Caco-2 (cell line): ENCODE measurements at regions not wholly inside any gene's neighbourhood (a gene's known extent, or its start where the extent isn't known, plus 50 kb on each side); places are given as distances from the start of the nearest gene placed in this dataset.

ENCODE experiments used
- BruUV-seq: library from RNA; stranded (reverse); fragments of 400-500 nt; replicated peaks from 2 replicates; lab custom pipeline; 2021; lab: Mats Ljungman, UMichigan
- CTCF ChIA-PET: fragments of 300-600 bp; sonication (Branson Sonifier 250); formaldehyde crosslinking; loops from one replicate; lab custom pipeline; 2022; ENCODE audit warnings: antibody characterized with exemption; lab: Charles Lee
- POLR2A ChIA-PET: fragments of 300-600 bp; sonication (Branson Sonifier 250); formaldehyde crosslinking; loops from one replicate; lab custom pipeline; 2022; ENCODE audit warnings: antibody characterized with exemption; lab: Charles Lee
- DNase-seq, 2 experiments: peaks; one replicate each; pipeline versions ENCODE4 v3.0.0 to v3.0.0-alpha.2; 2020 to 2022
- H3K27me3 ChIP-seq: replicated peaks from 2 replicates; pipeline ENCODE4 v1.6.0; 2011; ENCODE audit warnings: low read length; ENCODE audit not compliant: control insufficient read depth, insufficient read depth
- H3K36me3 ChIP-seq: 2 replicates; pipeline ENCODE4 v1.5.1; 2011; ENCODE audit warnings: low read length; ENCODE audit not compliant: control insufficient read depth, insufficient read depth
- H3K4me1 ChIP-seq: fragments of 250-450 bp; sonication (Bioruptor Pico); 2 replicates; pipeline ENCODE4 v1.5.1; 2020; ENCODE audit warnings: mild to moderate bottlenecking
- H3K4me3 ChIP-seq: 2 replicates; pipeline ENCODE4 v1.5.1; 2011; ENCODE audit warnings: low read depth, mild to moderate bottlenecking, control low read depth, low read length
- H3K9me3 ChIP-seq: fragments of 250-450 bp; sonication (Bioruptor Pico); 2 replicates; pipeline ENCODE4 v1.5.1; 2020; ENCODE audit warnings: mild to moderate bottlenecking, moderate library complexity
- H3K27ac Mint-ChIP-seq: one replicate; pipeline ENCODE4 v1.8.0; 2022; ENCODE audit warnings: mixed read lengths; ENCODE audit not compliant: unreplicated experiment
- H3K27me3 Mint-ChIP-seq: one replicate; pipeline ENCODE4 v1.8.0; 2022; ENCODE audit warnings: mixed read lengths; ENCODE audit not compliant: insufficient read depth, unreplicated experiment
- H3K36me3 Mint-ChIP-seq: one replicate; pipeline ENCODE4 v1.8.0; 2022; ENCODE audit warnings: mild to moderate bottlenecking, mixed read lengths; ENCODE audit not compliant: insufficient read depth, unreplicated experiment
- H3K4me1 Mint-ChIP-seq: one replicate; pipeline ENCODE4 v1.8.0; 2022; ENCODE audit warnings: low read depth, mixed read lengths; ENCODE audit not compliant: unreplicated experiment
- H3K4me3 Mint-ChIP-seq: one replicate; pipeline ENCODE4 v1.8.0; 2022; ENCODE audit warnings: mild to moderate bottlenecking, moderate library complexity, mixed read lengths; ENCODE audit not compliant: unreplicated experiment
- H3K9me3 Mint-ChIP-seq: one replicate; pipeline ENCODE4 v1.8.0; 2022; ENCODE audit warnings: mixed read lengths; ENCODE audit not compliant: unreplicated experiment
- intact Hi-C: fragments of 100-400 bp; cut with micrococcal nuclease; formaldehyde crosslinking; loops from one replicate; pipeline ENCODE4 v1.10.0; 2022; ENCODE audit not compliant: unreplicated experiment
- TF ChIP-seq, protein P1 (sequence below), 2 experiments: fragments of 200-600 bp in 1 of 2; IDR thresholded peaks; 1 replicate in 1 of 2; 2 replicates in 1 of 2; pipeline versions ENCODE4 v1.5.1 to v1.8.0; 2011 to 2022; ENCODE audit warnings: antibody characterized with exemption in 1 of 2, control low read depth in 1 of 2, inconsistent platforms in 1 of 2, low read depth in 1 of 2, low read length in 1 of 2, mild to moderate bottlenecking in 1 of 2, moderate library complexity in 1 of 2; ENCODE audit not compliant: insufficient read depth in 1 of 2, severe bottlenecking in 1 of 2, unreplicated experiment in 1 of 2

- no peaks in the 10 kb centered on the region for H3K36me3 ChIP-seq
- H3K4me3 Mint-ChIP-seq = no peak overlapping the region
- CTCF ChIA-PET = no interaction called here
- no peaks in the 10 kb centered on the region for H3K36me3 Mint-ChIP-seq
- DNase-seq = no peak
- H3K27me3 ChIP-seq = no peaks in the 10 kb centered on the region
- peaks cover 8% of the 10 kb centered on the region for H3K4me1 Mint-ChIP-seq
- H3K27me3 Mint-ChIP-seq = no peaks in the 10 kb centered on the region
- H3K4me3 ChIP-seq = no peak overlapping the region
- intact Hi-C loops = no loop called here
- no peaks in the 10 kb centered on the region for H3K9me3 Mint-ChIP-seq
- no TSS peak for BruUV-seq
- peaks cover 2% of the 10 kb centered on the region; the same call in 1 of the 2 replicates for H3K4me1 ChIP-seq
- 0 out of 2 replicates have a peak, but pooled peaks cover 3% of the 10 kb centered on the region for H3K9me3 ChIP-seq
- H3K27ac Mint-ChIP-seq = no peak overlapping the region
- POLR2A ChIA-PET = no interaction called here
- TF ChIP-seq, protein P1, sequence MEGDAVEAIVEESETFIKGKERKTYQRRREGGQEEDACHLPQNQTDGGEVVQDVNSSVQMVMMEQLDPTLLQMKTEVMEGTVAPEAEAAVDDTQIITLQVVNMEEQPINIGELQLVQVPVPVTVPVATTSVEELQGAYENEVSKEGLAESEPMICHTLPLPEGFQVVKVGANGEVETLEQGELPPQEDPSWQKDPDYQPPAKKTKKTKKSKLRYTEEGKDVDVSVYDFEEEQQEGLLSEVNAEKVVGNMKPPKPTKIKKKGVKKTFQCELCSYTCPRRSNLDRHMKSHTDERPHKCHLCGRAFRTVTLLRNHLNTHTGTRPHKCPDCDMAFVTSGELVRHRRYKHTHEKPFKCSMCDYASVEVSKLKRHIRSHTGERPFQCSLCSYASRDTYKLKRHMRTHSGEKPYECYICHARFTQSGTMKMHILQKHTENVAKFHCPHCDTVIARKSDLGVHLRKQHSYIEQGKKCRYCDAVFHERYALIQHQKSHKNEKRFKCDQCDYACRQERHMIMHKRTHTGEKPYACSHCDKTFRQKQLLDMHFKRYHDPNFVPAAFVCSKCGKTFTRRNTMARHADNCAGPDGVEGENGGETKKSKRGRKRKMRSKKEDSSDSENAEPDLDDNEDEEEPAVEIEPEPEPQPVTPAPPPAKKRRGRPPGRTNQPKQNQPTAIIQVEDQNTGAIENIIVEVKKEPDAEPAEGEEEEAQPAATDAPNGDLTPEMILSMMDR (IDR thresholded peaks at IDR 0.05; ENCODE audit: insufficient read depth in 1 of 2, low read depth in 1 of 2, low read length in 1 of 2, severe bottlenecking in 1 of 2, unreplicated experiment in 1 of 2) = no peak
Observed at GRCh38 chr20:23282546-23282945, 68.0 kb upstream of the NXT1 start.

GRCh38 chr20:23282111-23282510, 68.5 kb upstream of the NXT1 start:
- no peaks in the 10 kb centered on the region for H3K36me3 Mint-ChIP-seq
- ChIA-PET POLR2A (interaction anchor here (0.7 kb wide), 1 partner anchor 187 kb away, joined by 7 read pairs; no protein-coding TSS in a partner anchor), CTCF (no interaction called here)
- H3K27ac Mint-ChIP-seq = no peak overlapping the region
- H3K9me3 ChIP-seq = 0 out of 2 replicates have a peak, but pooled peaks cover 3% of the 10 kb centered on the region
- H3K4me3 ChIP-seq = no peak overlapping the region
- BruUV-seq = no TSS peak
- H3K27me3 ChIP-seq = no peaks in the 10 kb centered on the region
- no peaks in the 10 kb centered on the region for H3K4me1 ChIP-seq
- H3K27me3 Mint-ChIP-seq = no peaks in the 10 kb centered on the region
- H3K4me3 Mint-ChIP-seq = no peak overlapping the region
- H3K9me3 Mint-ChIP-seq = no peaks in the 10 kb centered on the region
- DNase-seq = no peak
- peaks cover 5% of the 10 kb centered on the region for H3K4me1 Mint-ChIP-seq
- intact Hi-C loops = no loop called here
- TF ChIP-seq, protein P1 (IDR thresholded peaks at IDR 0.05; ENCODE audit: insufficient read depth in 1 of 2, low read depth in 1 of 2, low read length in 1 of 2, severe bottlenecking in 1 of 2, unreplicated experiment in 1 of 2) = no peak
- no peaks in the 10 kb centered on the region for H3K36me3 ChIP-seq

GRCh38 chr20:23279836-23280235, 70.8 kb upstream of the NXT1 start:
- Mint-ChIP-seq H3K36me3 (no peaks in the 10 kb centered on the region), H3K4me1 (no peaks in the 10 kb centered on the region)

More at GRCh38 chr20:23279836-23280235, 70.8 kb upstream of the NXT1 start:
- Mint-ChIP-seq H3K27me3 (no peaks in the 10 kb centered on the region), H3K9me3 (no peaks in the 10 kb centered on the region), H3K27ac (no peak overlapping the region), H3K4me3 (no peak overlapping the region)
- no peak for DNase-seq
- ChIA-PET CTCF (no interaction called here), POLR2A (no interaction called here)
- H3K4me1 ChIP-seq = no peaks in the 10 kb centered on the region
- no TSS peak for BruUV-seq
- H3K27me3 ChIP-seq = no peaks in the 10 kb centered on the region
- intact Hi-C loops = no loop called here
- TF ChIP-seq, protein P1 (IDR thresholded peaks at IDR 0.05; ENCODE audit: insufficient read depth in 1 of 2, low read depth in 1 of 2, low read length in 1 of 2, severe bottlenecking in 1 of 2, unreplicated experiment in 1 of 2) = no peak
- H3K9me3 ChIP-seq = 0 out of 2 replicates have a peak, but pooled peaks cover 3% of the 10 kb centered on the region
- no peak overlapping the region for H3K4me3 ChIP-seq
- H3K36me3 ChIP-seq = no peaks in the 10 kb centered on the region
